HG03039 (cell line): ENCODE measurements at regions not wholly inside any gene's neighbourhood (a gene's known extent, or its start where the extent isn't known, plus 50 kb on each side); places are given as distances from the start of the nearest gene placed in this dataset.

Source experiments
- ATAC-seq: cut with Tn5 transposase; IDR thresholded peaks from one replicate; pipeline ENCODE4 v1.9.1; 2021; ENCODE audit warnings: mild to moderate bottlenecking, moderate library complexity; ENCODE audit not compliant: unreplicated experiment

- ATAC-seq = no peak
These were observed 1142.4 kb downstream of the SLITRK1 start for GRCh38 chr13:82739881-82740280.

GRCh38 chr13:82729401-82729800 lies 1152.9 kb downstream of the SLITRK1 start:
- ATAC-seq = no peak

GRCh38 chr13:82720986-82721385 lies 1161.3 kb downstream of the SLITRK1 start:
- no peak for ATAC-seq

GRCh38 chr13:82719987-82720386 lies 1162.3 kb downstream of the SLITRK1 start:
- no peak for ATAC-seq

- no peak for ATAC-seq
These were observed 1165.0 kb downstream of the SLITRK1 start for GRCh38 chr13:82717249-82717648.

GRCh38 chr13:82713687-82714405 lies 1168.4 kb downstream of the SLITRK1 start:
- no peak for ATAC-seq

GRCh38 chr13:82702513-82702912 lies 1179.8 kb downstream of the SLITRK1 start:
- no peak for ATAC-seq

GRCh38 chr13:82701020-82701419 lies 1181.3 kb downstream of the SLITRK1 start:
- no peak for ATAC-seq

GRCh38 chr13:82698941-82699340 lies 1183.3 kb downstream of the SLITRK1 start:
- ATAC-seq = no peak

GRCh38 chr13:82698383-82698782 lies 1183.9 kb downstream of the SLITRK1 start:
- ATAC-seq = no peak

GRCh38 chr13:82693607-82694006 lies 1188.7 kb downstream of the SLITRK1 start:
- ATAC-seq = no peak

GRCh38 chr13:82688400-82688994 lies 1193.8 kb downstream of the SLITRK1 start:
- ATAC-seq = peak; percentile 56

- no peak for ATAC-seq
These were observed 1194.4 kb downstream of the SLITRK1 start for GRCh38 chr13:82687884-82688283.

GRCh38 chr13:82681535-82681934 lies 1200.7 kb downstream of the SLITRK1 start:
- no peak for ATAC-seq

- no peak for ATAC-seq
These were observed 1204.2 kb downstream of the SLITRK1 start for GRCh38 chr13:82678052-82678451.

GRCh38 chr13:82675024-82675423 lies 1207.2 kb downstream of the SLITRK1 start:
- ATAC-seq = no peak

GRCh38 chr13:82674546-82674945 lies 1207.7 kb downstream of the SLITRK1 start:
- no peak for ATAC-seq

GRCh38 chr13:82672248-82672647 lies 1210.0 kb downstream of the SLITRK1 start:
- no peak for ATAC-seq

GRCh38 chr13:82664183-82664582 lies 1218.1 kb downstream of the SLITRK1 start:
- no peak for ATAC-seq

GRCh38 chr13:82661126-82661525 lies 1221.1 kb downstream of the SLITRK1 start:
- no peak for ATAC-seq

- no peak for ATAC-seq
These were observed 1223.5 kb downstream of the SLITRK1 start for GRCh38 chr13:82658811-82659210.

GRCh38 chr13:82657471-82657870 lies 1224.8 kb downstream of the SLITRK1 start:
- ATAC-seq = no peak
